NCI-H524 (cell line): ENCODE measurements at regions not wholly inside any gene's neighbourhood (a gene's known extent, or its start where the extent isn't known, plus 50 kb on each side); places are given as distances from the start of the nearest gene placed in this dataset.
"Not testable (repeated sequence)": the region's sequence is repeated elsewhere in the genome, so short reads cannot be mapped to it uniquely, and the experiment has no call there.

Source experiments
- DNase-seq, 2 experiments: peaks; one replicate each; lab custom pipeline; 2025; lab: John Stamatoyannopoulos, UW

DNA sequence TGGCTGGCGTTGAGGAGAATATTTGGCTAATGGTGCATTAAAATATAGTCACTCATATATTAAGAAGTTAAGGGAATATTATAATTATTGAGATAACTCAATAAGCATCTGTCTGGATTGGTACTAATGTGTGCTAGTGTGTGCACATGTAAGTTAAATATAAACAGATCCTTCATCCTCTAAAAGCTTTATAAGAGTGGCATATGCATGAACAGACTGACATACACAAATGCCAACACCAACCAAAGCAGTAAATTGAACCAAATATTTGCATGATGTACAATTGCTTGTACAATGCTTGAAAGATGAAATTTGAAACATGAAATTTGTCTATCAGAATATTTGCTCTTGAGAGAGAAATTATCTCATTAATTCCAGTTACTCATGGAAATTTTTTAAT lies 344.9 kb downstream of the ADGRL2 start:
- DNase-seq: no peak

DNA sequence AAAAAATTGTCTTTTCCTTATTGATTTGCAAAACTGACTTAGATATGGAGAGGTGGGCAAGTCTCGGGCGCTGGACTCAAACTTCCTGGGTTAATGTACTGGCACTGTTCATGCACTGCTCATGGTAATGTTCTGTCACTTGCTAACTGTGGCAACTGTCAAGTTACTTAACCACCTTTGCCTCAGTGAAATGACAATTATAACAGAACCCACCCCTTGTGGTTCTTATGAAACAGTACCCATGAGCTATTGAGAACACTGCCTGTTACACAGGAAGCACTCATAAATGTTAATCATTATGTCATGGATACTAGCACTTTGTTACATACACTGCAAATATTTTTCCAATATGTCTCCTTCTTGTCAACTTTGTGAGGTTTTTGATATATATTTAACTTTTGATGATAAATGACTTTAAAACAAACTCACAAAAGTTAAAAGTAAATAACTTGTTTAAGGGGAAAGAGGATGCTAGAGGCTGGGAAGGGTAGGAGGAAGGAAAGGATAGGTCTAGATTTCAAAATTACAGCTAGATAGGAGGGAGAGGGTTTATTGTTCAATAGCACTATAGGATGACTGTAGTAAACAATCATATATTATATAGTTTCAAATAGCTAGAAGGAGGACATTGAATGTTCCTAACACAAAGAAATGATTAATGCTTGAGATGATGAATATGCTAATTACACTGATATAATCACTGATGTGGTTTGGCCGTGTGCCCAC lies 342.5 kb downstream of the ADGRL2 start:
- DNase-seq: no peak

DNA sequence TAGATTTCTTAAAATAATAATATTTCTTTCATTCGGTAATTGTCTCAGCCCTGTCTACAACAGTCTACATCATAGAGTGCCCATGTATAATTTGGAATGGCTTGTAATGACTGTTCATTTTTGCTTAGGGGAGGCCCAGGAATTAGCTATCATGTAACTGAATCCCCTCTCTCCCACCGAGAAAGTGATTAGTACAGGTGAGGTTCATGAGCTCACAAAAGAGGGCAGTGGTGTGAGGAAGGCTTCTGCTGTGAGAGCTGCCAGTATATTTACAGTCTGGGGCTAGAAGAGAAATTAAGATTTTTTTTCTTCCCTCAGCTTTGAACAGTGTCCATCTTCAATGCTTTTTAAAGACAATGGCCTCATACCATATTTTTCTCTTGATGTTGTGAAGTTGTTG lies 340.7 kb downstream of the ADGRL2 start:
- DNase-seq: no peak

DNA sequence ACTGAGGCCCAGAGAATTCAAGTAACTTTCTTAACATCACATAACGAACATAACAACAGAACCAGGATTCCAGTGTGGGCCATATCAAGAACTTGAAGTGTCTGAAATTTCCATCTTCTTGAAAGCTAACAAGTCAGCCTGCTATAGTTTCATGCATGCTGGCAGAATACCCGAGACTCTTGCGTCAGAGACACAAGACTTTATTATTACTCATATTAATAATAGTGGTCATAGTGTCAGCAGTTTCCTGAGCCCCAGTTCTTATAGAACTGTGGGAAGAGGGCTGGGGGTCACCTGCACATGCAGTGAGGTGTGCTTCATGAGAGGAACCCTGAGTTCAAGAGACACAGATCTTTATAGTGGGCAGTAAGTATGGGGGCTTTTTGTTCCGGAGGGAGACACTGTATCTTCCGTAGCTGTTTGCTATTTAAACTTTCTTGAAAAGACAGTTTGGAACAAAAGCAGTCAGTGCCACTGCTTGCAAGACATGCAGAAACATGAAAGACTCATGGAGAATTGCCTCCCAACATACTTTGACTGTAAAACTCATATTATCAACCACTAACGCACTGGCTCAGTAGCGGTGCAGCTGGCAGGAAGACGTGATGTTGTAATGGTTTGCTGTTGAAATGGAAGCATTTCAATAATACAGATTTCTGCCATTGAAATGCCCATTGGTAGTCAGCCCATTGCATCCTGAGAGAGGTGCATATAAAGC lies 339.2 kb downstream of the ADGRL2 start:
- no peak for DNase-seq

DNA sequence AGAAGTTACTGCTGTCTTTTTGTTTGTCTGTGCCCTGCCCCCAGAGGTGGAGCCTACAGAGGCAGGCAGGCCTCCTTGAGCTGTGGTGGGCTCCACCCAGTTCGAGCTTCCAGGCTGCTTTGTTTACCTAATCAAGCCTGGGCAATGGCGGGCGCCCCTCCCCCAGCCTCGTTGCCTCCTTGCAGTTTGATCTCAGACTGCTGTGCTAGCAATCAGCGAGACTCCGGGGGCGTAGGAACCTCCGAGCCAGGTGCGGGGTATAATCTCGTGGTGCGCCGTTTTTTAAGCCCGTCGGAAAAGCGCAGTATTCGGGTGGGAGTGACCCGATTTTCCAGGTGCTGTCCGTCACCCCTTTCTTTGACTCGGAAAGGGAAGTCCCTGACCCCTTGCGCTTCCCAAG lies 335.6 kb downstream of the ADGRL2 start:
- not testable (repeated sequence) for DNase-seq

DNA sequence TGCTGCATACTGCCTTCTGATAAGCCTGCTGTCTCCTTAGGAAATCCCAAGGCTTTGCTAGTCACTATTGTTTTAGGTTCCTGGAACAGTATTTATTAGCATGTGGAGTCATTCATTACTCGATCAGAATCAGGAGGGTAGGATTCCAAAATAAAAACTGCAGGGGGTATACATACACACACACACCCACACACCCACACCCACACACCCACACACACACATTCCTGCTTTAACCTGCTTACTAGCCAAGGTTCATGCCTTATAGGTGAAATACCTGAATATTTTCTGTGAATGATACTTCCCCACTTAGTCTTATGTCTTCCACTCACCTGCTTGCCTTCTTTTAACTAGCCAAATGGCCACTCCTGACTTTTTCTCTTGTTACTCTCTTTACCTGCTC lies 325.1 kb downstream of the ADGRL2 start:
- DNase-seq: no peak

DNA sequence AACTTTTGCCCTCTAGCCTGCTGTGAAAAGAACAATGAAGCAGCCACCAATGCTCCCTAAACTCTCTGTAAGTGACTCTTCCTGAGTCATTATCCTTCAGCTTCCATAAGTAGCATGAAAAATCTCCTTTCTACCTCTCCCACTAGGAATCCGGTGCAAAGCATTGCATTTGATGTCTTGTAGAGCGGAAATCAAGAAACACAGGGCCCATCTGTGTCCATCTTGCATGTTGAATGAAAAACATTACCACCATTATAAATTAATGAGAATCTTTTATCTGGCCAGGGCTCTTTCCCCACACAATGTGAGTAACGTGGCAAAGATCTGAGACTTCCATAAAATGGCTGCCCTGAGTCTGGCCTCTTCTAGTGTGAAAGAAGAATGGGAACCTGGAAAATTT lies 324.4 kb downstream of the ADGRL2 start:
- DNase-seq: no peak

DNA sequence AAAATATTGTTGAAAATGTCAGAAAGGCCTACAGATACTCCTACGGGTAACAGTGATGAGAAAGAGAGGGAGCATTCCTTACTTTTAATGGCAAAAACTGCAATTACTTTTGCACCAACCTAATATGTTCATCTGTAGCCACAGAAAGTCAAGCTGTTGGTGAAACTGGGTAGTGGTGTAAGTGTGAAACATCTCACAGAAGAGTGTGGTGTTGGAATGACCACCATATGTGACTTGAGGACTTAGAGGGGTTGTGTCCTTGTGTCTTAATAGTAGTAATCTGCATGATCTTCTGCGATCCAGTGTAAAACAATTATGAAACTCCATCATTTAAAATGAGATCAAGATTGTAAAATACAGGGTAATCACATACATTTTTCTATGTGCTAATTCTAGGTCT lies 320.7 kb downstream of the ADGRL2 start:
- no peak for DNase-seq

DNA sequence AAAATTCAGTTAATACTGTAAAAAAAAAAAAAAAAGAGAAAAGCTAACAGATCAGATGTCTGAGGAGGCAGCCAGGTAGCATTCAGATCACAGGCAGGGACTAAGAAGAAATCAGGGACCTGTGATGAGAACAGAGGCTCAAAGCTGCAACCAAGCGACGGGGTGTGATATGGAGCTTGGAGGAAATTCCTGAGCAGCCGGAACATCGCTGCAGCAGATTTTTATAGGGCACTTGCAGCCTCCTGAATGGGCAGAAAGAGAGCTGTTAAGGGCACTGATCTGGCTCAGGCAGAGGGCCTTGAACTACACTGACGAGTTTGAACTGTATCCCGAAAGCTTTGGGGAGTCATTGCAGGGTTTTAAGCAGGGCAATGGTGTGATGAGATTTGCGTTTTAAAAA lies 315.4 kb downstream of the ADGRL2 start:
- no peak for DNase-seq

DNA sequence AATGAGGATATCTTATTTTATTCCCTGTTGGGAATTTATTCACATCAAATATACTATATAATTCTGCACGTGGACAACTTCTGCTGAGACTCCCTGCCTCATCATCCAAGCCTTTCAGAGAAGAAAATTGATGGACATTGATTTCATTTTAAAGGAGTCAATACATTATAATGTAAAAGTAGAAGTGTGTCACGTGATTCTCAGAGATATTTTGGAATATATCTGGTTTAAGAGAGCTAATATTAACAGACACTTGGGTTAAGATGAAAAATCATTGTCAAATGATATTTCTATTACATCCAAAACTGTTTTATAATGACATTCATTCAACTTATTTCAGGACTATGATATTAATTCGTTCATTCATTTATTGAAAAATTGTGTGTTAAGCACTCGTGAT lies 314.2 kb downstream of the ADGRL2 start:
- DNase-seq: no peak

DNA sequence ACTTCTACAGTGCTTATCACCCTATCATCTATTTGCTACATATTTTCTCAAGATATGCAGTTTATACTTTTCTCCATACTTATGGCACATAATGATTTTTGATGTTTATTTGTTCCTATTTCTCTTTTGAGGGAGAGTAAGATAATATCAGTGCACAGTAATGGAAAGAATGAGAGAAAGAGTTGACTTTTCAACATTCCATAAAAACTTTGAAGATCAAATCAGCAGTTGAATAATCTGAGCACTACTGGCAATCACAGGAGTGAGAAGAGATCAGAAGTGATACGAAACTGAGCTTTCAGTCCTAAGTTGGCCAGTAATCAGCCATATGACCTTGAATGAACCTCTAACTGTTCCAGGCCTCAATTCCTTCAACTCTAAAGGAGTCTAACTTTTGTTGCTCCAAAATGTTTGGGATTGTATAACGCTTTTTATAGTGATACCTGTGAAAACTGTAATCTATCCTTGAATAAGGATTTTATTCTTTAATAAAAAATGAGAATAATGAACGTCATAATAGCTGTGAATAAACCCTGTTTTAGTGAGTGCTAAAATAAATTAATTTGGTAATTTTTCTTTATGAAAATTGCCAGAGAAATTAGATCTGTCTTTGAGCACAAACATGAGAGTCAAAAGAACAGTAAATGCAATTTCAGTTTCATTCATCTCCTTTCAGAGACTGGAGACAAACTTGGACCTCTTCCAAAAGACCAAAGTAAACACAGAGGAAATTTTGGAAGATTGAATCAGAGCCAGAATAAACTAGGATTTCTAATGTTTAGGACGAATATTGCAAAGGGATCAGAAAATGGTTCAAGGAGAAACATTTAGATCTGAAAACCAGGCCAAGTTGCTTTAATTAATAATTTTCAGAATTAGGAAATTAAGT lies 309.9 kb downstream of the ADGRL2 start:
- no peak for DNase-seq

DNA sequence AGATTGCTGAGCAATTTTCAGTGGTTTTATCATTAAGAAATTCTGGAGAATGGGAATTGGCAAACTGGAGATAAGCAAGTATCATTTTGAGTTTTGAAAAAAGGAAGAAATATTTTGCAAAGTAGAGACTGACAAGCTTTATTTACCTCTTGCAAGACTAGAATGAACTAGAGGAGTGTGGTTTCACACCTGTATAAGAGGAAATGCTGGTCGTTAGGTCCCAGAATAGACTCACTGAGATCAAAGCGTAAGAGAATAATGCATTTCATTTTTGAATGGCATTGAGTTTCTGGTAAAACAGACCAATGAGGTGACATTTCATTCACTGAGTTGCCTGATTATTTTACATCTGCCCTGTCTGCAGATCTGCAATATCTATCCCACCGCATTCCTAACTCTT lies 308.1 kb downstream of the ADGRL2 start:
- DNase-seq: no peak

DNA sequence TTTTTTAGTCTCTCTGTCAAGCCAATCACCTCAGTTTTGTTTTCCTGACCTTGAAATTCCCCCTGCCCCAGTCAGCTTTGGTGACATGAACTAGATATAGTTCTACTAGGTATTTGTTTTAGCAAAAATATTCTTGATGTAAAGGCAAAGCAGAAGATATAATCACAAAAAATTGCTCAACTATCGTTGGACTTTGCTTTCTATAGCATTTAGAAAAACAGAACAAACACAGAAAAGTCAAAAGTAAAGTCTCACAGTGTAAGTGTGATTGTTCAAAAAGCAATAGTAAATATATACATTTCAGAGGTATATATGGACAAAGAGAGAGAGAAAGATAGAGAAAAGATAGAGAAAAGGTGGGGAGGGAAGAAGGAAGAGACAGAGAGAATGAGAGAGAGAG lies 305.9 kb downstream of the ADGRL2 start:
- no peak for DNase-seq

DNA sequence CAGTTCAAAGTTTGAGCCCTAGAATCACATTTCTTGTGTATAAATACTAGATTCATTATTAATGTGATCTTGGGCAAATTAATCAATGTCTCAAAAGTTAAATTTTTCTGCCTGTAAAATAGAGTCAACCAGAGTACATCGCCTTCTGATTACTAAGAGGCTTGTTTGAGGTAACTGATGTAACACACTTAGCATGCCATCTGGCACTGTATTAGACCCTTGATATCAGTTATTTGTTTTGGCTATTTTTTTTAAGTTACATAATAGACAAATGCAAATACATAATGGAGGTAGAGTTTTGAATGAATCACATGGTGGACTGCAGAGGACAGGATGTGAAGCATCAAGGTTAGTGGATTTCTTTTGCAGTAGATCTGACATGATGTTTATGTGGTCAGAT lies 298.4 kb downstream of the ADGRL2 start:
- no peak for DNase-seq

DNA sequence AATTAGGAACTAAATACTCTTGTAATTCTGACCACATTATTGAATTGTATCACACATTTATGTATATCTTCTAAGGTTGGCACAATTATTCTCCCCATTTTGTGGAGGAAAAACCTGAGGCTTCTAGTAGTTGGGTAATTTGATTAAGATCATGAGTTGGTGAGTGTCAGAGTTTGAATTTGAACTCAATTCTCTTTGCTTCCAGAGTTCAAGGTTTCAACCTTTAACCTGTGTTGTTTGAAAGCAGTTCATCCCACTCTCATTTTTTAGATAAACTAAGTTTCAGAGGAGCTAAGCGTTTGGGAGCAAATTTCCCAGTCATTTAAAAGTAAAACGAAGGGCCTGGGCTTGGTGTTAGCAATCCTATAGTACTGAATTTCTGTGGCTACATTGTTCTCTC lies 293.4 kb downstream of the ADGRL2 start:
- no peak for DNase-seq

DNA sequence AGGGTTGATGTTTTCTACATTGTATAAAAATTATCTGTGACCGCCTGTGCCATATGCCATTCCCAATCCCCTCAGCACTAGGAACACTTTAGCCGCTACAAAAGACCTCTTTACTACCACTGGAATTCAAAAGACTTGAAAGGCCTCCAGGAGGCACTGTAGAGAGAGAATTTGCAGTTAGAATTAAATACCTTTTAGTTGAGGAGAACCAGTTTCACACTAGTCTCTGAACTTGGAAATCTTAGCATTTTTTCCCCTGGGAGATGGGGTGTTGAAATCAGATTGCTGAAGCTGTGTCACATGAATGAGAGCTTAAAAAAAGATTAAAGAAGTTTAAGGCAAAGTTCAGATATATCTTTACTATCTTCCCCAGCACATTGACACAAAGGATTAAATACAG lies 291.0 kb downstream of the ADGRL2 start:
- DNase-seq: no peak

DNA sequence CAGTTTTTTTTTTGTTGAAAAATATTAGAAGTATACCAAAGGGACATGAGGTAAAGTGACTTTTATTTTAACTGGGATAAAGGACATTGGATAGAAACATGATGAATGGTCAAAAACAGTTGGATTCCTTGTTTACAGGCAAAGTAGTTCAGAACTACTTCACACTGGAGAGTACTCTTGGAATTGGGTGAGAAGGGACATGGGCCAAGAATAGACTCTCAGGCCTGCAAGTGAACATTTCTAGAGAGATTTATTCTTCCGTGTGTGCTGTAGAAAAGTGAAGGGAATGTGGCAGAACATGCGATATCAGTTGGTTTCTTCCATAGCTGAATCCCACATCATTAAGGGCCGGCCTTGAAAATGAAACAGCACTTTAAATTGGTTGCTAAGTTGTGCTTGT lies 290.5 kb downstream of the ADGRL2 start:
- DNase-seq: no peak

DNA sequence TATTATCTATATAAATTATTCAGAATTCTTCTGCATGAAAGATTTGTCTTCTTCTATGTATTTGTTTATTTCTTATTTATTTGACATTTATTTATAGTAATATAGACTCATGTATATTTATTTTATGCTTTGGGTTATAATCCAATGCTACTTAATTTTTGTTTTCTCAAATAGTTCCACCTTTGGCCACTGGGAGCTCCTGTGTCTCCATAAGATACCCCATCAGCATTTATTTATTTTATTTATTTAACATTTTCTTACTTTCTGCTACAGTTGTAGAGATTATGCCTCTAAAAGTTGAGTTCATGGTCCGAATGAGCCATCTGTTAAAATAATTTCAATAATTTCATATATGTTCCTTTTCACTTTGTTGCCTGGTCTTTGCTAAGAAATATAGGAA lies 289.4 kb downstream of the ADGRL2 start:
- peak in 1 of 2 experiments; percentile 1 for DNase-seq

DNA sequence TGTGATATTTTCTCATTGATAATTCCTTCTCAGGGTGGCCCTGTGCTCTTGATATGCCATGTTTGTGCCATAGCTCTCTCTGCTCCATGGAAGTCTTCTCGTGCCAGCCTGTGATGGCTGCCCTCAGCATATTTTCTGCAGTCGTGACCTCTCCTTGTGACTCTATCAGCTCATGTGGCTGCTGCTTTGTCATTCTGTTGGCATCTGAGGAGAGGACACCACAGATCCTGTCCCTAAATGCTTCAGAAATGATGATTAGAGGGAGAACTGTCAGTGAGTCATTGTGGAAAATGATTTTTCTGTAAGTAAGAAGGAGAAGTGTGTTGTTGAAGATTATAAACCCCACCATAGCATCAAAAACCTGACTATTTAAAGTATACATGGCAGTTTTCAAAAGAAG lies 286.0 kb downstream of the ADGRL2 start:
- no peak for DNase-seq

DNA sequence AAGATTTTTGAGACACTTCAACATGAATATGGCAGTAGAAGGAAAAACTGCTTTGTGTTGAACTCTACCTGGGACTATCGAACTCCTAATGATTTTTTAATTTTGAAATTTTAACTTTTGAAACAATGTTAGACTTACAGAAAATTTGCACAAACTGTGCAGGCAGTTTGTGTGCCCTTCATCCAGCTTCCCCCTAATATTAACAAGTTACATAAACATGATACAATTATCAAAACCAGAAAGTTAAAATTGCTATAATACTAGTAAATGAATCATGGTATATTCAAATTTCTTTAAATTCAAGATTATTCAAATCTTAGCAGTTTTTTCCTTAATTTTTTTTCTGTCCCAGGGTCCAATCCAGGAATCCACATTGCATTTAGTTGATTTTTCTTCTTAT lies 278.9 kb downstream of the ADGRL2 start:
- no peak for DNase-seq

DNA sequence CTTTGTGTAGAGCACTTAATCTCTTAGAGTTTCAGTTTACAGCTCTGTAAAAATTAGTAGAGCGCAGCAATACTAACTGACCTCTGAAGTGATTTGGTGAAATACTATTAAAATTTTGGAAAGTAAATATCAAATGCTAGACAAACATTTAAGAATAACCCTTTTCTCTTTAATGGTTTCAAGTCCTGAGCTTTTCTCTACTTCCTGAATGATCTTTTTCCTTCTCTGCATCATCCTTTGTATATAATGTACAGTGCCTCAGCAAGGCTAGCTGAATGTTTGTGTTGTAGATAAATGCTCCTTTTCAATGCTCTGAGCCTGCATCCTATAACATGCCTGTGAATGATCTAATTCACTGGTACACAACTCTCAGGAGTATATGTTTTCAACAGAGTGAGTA lies 272.9 kb downstream of the ADGRL2 start:
- no peak for DNase-seq

DNA sequence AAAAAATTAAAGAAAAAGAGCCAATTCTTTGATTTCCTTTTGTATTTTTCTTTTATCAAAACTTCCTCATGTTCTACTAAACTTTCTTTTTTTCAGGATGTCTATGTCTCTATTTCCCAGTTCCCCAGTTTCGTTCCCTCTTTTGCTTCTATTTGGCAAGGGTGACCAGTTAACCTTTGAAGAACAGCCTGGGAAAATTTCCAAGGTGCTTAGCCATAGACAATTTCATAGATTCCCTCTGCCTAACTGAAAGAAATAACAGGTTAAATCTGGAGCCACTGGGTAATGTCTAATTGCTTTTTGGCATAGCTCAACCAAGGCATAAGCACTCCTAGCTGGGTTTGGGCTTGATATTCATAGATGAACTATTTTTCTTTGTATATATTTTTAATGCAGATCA lies 272.3 kb downstream of the ADGRL2 start:
- DNase-seq: no peak

DNA sequence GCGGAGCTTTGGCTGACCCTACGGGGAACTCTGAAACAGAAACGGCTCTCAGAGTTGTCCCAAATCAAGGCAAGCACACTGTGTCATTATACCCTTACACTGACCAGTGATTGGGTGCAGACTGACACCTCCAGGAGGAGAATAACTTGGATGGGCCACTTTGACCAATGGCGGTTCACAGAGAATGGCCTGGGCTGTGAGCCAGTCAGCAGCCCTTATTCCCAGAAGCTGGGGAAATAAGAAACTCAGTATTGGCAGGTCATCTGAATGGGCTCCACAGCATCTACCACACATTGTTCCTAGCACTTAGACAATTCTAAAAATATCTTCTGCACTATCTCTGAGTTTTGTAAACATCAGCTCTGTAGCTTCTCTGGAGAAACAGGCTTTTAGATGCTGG lies 265.2 kb downstream of the ADGRL2 start:
- DNase-seq: no peak
